Hypothalamus (tissue), 51 donors: ENCODE measurements at regions not wholly inside any gene's neighbourhood (a gene's known extent, or its start where the extent isn't known, plus 50 kb on each side); places are given as distances from the start of the nearest gene placed in this dataset.

Experiments
- DNase-seq, 51 donors: peaks; one replicate each; lab custom pipeline; 2025; lab: John Stamatoyannopoulos, UW

DNA sequence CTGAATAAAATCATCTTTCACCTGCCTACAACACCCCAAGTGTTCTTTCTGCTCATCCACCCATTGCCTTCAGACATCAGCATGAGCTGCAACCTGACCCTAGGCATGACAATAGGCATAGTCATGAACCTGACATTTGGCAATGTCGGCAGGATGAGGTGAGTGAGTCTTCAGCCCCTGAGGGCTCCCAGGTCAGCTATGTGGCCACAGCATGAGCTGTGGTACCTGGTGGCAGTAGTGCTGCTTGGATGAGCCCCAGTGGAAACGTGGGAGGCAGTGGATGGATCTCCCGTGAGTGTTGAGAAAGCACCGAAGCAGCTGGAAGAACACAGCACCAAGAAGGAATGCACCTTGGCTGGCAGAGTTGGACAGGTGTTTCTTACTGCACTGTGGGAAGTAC is 334.8 kb upstream of the FAR2 start:
- no peak for DNase-seq

DNA sequence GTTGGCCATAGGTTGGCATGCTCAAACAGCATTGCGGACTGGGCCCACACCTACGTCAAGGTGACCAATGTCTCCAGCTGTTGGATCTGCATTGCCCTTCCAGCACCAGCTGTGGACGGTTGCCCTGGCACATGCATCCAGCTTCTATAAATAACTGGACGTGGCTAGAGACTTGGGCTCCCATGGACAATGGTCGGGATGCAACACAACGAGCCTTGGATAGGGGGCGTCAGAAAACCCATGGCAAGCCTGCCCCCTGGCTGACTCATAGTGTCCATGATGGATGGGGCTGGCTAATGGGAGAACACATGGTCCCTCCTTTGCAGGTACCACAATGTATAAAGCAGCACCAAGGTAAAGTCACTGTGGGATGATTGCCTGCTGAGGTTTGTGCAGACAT is 331.6 kb upstream of the FAR2 start:
- no peak for DNase-seq

DNA sequence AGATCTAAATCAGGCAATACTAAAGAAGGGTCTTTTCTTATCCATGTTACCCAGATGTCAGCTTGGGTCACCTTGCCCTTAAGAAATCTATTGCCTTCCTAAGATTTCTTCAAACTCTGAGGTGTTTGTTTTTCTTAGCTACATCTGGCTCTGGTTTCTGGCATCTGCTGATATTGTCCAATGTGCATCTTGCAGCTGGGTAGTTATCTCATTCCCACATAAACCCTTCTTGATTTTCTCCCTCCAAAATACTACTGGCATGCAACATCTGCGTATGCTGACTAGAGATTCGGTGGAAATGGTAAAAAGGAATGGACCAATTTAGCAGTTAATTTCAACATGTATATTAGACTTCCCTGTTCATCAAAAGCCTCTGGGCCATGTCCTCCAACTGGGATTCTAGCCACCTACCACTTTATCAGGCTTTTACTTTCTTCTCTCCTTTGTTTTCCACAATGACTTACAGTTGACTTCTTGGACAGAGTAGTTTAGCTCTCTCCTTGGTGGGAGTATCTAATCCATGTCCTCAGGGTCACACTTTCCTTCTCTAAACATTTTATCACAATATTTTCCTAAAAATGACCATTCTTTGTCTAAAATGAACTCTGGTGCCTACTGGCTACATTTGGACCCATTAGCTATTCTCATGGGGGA is 324.8 kb upstream of the FAR2 start:
- no peak for DNase-seq

DNA sequence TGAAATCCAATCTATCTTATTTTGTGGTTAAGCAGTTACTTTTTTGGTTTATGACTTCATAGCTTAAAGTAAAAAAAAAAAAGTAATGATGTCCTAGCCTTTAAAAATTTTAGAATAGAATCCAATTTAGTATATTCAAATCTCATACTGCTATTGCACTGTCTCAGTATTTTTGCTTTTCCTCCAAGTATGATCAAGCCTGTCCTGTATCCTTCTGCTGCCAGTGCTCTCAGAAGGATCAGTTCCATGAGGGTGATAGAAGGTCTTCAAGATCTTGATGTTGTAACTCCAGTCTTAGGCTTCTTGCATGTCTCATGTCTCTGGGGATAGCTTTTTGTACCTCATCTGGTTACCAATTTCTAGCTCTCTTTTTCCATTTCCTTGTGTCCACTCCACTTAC is 324.2 kb upstream of the FAR2 start:
- no peak for DNase-seq

DNA sequence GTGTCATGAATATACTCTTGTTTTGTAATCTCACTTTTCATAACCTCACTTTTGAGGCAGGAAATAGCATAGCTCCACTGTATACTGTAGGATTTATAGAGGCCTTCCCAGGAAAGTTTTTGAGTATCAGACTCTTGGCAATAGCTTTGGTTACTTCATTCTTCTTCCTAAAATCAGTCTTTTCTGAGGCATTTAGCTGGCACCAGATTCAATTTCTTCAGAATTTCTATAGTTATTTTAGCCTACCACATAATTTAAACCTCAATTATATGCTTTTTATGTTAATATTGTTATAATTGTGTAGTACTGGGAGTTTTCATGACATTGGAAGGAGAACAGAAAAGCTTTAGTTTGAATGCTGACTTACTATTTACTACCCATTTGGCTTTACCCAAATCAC is 322.3 kb upstream of the FAR2 start:
- no peak for DNase-seq

DNA sequence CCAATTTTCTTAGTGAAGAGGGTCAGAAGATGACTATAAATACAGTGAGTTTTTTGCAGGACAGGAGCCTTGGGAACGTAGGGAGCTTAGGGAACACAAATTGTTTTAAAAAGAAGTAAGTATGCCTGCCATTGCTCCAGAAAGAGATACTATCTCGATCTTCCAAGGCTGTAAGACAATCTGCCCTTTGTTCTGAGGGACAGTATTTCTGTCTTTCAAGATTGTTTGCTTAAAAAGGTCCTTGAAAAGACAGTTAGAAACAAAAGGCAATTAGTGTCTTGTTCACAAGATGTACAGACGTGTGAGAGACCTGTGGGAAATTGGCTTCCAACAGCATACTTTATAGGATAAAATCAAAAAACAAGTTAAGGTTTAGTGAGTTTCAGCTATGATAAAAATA is 321.2 kb upstream of the FAR2 start:
- no peak for DNase-seq

DNA sequence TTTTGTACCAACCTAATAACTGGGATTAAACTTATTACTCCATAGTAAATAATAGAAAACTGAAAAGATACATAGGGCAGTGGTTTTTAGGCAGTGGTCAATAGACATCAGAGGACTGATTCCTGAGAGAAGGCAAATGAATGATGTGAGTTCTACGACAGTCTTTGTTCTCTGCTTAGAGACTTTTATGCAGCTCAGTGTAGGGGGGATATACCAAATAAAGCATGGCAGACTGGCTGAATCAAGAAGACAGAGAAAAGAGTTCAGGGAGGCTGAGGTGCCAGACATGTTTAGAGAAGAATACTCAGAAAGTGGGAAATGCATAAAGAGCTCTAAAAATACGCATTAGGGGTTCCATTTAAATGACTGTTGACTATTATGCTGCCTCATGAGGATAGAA is 320.8 kb upstream of the FAR2 start:
- DNase-seq: no peak

DNA sequence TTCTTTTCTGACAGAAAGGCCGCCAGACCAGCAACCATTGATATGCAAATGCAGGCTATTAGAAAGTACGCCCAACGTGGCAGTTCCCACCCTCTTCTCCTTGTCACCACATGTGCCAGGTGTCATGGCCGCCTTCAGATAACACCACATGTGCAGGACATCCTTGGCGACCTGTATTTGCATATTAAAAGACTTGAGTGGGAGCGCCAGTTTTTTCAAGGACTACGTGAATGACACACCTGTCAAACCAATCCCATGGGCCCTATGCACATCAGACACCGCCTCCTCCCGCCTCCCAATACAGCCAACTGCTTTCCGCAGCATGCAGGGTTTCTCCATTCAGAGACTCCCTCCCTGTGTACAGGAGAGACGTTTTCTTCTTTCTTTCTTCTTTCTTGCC is 318.6 kb upstream of the FAR2 start:
- no peak for DNase-seq

DNA sequence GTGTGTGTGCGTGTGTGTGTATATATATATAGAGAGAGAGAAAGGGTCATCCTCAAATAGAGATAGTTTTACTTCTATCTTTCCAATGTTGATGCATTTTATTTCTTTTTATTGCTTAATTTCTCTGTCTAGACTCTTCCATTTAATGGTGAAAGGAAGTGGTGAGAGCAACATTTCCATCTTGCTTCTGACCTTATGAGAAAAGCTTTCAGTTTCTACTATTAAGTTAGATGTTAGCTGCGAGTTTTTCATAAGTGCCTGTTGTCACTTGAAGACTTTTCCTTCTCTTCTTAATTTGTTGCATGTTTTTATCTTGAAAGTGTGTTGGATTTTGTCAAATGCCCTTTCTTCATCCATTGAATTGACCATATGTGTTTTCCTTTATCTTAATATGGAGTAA is 304.4 kb upstream of the FAR2 start:
- no peak for DNase-seq

DNA sequence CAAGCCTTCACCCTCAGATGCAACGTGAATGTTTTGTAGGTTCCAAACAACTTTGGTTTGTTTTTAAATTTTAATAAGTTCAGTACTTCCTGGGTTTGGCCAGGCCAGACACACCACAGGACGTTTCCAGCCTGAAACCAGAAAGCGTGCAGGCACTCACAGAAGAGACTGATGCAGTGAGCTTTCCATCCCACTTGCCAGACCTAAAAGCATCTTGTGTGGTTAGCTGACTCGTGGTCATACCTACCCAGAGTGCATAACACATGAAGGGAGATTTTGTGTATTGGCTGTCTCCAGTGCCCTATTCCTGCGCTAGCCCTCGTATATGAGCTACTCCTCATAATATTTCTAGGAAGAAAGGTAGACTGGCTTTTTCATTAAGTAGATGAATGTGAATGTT is 297.3 kb upstream of the FAR2 start:
- no peak for DNase-seq

DNA sequence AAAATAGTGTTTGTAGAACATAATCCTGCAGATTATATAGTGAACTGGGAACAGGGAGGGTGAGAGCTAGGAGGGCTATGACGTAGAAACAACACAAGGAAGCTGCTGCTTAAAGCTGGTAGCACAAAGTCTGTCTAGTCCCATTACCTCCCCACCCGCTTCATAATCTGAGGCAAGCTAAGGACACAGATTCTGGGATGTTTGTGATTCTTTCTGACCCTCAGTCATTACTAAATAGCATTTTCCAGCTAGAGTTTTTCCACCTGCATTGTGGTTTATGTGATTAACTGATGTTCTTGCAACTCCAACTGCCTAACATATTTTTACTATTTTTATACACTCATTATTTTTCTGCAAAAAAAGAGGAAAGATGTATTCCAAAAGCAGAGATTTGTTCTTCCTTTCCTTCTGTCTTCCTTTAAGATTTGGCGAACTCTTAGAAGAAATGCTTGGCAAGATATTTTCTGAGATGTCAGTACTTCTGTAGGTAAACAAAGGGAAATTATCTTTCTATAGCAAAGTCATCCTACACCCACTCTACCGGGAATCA is 293.2 kb upstream of the FAR2 start:
- DNase-seq: no peak

DNA sequence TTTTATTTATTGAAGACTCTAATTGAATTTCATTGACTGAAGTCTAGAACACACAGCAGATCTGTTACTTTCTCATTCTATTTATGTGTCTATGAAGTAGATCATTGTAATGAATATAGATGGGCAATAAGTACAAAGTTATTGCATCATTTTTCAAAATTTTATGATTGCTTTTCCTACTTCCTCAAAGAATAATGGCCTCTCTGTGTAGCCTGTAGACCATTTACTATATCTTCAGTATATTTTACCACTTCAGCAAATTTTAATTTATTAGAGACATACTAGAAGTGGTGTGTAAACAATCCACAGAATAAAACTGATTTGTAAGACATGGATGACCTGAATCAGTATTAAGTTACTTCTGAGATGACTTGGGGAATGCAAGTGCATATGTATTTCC is 291.7 kb upstream of the FAR2 start:
- no peak for DNase-seq

DNA sequence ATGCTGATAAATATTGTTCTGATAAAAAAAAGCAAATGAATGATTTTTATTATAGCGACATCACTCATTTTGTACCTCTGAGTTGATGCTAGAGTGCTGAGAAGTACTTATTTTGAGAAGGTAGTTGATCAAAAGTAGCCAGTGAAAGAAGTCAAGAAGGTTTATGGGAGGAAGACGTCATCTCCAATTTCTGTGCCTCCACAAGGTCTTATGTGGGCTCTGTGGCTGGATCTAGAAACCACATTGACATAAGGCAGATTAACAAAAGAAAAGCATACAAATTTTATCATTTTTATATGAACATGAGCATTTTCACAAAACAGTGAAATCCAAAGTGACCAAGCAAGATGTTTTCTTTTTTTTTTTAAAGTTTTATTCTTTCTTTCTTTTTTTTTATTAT is 289.5 kb upstream of the FAR2 start:
- DNase-seq: no peak

DNA sequence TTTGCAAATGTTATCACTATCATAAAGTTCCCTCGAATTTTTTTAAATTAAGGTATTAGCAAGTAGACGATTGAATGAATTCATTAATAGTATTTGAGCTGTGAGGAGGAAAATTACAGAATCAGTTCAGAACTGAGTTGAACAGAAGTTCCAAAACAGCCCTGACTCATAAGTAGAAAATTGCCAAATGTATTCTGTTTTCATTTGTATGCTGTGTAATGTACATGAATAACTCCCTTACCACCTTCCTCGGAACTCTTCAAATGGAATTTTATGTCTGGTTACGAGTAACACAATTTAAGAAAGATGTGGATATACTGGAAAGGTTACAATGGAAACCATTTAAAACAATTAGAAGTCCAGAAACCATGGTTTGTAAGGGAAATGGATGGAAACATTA is 283.3 kb upstream of the FAR2 start:
- no peak for DNase-seq

DNA sequence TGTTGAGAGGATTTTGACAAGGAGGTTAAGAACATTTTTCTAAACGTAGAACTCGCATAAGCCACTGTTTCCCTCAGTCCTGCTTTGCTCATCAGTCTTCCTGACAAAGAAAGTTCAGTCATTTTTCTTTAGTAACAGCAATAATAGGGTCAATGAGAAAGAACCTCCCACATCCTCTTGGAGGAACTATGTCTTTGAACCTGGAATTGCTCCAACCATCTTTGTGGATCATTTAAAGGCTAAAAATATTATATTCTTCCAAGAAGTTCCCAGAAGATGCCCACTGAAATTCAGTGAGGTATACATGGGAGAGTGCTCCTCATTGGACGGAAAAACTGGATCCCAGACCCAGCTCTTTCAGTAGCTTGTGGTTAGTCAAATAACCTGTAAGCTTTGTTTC is 282.8 kb upstream of the FAR2 start:
- DNase-seq: no peak

DNA sequence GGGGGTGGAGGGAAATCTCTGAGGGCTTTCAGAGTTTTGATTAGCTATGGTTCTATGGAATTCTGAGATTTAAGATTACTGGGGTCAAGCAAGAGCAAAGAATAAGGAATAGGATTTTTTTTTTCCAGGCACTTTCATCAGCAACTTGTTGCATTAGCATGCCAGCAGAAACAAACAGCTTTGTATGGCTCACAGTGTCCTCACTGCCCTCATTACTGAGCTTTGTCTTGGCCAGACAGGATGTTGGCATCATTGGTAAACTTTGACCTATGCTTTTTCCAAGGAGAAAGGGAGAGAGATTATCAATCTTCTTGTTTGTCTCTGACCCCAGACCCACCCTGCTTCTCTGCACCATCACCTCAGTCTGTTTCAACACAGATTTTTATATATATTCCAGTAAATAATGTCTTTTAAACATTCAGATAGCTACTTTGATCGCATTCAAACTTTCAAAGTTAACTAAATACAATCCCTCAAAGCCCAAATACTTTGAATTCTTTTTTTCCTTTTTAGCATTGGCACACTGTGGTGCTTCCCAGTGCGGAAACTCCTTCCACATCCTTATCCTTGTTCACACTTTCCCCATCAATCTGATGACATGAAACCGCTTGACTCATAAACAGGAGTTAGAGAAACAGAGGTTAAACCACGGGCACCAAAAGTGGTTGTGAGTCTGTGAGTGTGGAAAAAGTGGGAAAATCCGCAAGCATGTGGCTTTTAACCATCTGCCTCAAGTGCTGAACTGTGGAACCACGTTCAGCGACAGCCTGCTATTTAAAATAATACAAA is 282.2 kb upstream of the FAR2 start:
- DNase-seq: peak in 2 of 51 donors; percentile 1 to 14

DNA sequence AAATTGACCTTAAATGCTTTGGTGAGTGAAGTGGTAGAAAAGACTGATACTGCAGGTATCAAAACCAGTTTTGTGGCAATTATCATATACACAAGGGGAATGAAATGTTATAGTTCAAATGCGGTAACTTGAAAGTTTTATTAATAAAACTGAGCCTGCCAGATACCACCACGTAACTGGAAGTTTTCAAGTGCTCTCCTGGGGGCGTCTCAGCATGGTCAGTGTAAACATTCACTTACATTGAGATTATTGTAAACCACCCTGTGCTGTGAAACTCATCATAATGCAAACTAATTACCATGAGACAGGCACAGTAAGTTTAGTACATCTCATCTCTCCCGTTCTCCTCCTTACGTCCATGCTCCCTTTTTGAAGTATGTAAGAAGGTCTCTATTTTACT is 280.7 kb upstream of the FAR2 start:
- DNase-seq: no peak

DNA sequence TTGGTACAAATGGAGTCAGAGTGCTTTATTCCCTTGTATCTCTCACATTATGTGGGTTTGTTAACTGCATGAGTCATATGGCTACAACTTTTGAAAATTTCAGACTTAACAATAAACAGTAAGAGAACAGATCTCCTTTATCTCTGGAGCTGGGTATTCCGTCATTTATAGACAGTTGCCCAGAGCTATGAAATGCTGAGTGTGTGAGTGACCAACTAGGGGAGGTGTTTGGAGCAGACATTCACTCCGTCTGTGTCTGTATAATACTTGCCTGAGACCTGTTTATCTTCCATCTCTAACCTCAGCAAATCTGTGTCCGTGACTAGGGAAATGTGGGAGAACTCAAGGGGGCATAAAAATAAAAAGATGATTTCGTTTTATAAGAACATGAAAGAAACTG is 279.9 kb upstream of the FAR2 start:
- peak in 3 of 51 donors; percentile 1 to 47 (median 7) for DNase-seq

DNA sequence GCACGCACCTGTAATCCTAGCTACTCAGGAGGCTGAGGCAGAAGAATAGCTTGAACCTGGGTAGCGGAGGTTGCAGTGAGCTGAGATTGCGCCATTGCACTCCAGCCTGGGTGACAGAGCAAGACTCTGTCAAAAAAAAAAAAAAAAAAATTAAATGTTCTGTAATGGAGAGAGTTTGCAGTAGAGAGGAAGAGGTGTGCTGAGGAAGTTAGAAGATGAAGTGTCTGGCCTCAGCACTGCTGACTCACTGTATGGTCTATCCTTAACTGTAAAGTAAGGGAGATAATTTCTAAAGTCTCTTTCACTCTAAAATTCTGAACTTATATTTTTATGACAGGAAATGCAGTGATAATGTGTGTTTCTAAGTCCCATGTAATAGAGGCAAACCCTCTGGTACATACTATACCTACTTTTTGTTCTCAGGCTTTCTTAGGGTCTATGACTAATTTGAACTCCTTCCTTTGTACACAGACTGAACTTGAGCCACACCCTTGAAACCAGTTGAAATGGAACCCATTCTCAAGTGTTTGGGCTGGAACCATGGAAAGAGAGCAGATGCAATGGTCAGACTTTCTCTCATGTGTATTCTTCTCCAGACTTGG is 278.1 kb upstream of the FAR2 start:
- DNase-seq: no peak

DNA sequence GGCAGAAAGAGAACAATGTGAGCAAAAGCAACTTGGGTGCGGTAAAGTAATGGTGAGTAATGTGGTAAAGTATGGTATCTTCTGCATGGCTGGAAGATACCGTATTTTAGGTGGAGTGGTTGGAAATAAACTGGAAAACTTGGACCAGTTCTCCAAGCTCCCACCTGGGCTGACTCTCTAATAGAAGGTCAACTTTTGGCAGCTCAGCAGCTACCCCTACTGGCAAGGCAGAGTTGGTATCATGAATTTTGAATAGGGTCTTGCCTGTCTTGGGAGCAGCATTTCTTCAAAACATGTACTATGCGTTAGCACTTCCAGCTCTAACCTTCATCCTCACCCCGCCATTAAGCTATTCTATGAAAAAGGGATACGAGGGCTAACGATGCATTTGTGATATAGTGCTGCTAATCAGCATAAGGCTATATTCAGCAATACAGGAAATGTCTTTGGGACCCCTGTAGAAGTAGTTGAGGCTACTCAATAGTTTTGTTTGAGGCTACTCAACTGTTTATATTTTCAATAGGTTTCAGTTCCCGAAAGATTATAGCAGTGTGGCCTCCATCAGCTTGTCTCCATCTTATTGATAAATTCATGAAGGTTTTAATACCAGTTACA is 276.3 kb upstream of the FAR2 start:
- DNase-seq: peak in 24 of 51 donors; percentile 1 to 51 (median 12)

DNA sequence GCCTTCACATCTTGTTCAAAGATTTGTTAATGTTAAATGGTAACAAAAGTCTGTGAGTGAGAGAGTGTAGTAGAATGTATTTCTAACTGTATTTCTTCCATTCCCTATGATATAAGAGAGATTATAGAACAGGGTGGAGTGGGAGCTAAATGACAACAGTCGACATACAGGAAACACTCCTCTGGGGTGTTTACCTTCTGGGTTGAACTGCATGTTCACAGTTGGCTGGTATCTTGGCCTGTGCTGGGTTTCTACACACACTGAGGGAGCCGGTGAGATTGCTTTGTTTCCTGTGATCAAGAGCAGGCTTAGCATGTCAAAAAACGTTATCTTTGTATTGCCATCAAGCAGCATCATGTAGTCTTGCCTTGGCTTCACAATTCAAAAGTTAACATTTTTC is 274.3 kb upstream of the FAR2 start:
- no peak for DNase-seq
